CD4-positive, alpha-beta T cell treated with Interleukin-21 for 1 hour (primary cell): ENCODE measurements at regions not wholly inside any gene's neighbourhood (a gene's known extent, or its start where the extent isn't known, plus 50 kb on each side); places are given as distances from the start of the nearest gene placed in this dataset.

ENCODE experiments used
- DNase-seq: peaks from one replicate; pipeline ENCODE4 v3.0.0-alpha.2; 2020

- DNase-seq = peak; percentile 58
Measured at GRCh38 chr15:79184465-79184892, 93.9 kb upstream of the RASGRF1 start.

DNA sequence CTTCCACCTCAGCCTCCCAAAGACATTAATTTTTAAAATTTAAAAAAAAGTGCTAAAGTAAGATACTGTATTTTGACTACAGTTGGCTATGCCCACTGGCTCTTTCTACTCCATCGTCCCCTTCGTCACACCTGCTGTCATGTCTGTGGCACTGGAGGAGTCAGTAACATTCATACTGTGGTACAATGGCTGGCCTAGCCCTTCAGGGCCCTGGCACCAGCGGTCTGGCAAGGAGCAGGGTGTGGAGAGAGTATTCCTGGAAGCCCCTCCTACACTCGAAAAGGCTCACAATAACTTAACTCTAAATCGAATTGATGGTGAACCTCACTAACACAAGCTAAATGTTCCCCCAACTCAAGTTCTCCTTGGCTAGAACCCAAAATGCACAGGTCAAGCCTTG, 89.7 kb upstream of the RASGRF1 start:
- DNase-seq = no peak

DNA sequence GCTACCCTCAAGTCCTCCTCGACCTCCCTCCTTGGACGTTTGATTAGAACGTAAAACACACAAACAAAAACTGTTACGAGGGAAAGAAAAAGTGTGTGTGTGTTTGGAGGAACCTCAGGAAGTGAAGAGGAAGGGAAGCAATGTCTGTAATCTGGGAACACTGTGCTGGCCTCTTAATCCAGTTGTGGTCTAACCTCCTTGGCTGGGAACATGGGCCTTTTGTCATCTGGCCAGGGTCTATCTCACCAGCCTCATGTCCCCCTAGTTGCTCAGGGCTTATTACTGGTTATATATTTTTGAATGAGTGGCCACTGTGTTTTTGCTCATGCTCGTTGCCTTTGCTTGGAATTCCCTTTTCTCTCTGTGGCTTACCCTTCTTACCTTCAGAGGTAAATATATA, 89.0 kb upstream of the RASGRF1 start:
- no peak for DNase-seq

GRCh38 chr15:79179108-79179561, 88.6 kb upstream of the RASGRF1 start:
- no peak for DNase-seq

DNA sequence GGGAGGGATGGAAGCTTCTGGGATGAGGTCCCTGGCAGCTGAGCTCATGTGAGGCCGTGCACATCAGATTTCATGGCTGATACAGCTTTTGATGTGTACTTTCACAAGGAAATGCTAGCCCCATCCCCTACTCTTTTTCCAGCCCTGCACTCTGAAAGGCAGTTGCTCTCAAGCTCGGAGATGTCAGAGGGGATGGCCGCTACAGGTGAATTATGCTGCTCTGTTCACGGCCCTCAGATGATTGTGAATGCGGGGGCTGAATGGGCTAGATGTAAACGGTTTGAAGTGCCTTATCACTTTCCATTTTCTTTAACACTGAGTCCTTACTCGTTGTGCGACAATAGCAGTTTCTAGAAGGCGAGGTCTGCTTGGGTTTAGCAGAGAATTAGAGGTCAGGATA, 88.0 kb upstream of the RASGRF1 start:
- DNase-seq = no peak

GRCh38 chr15:79176151-79176550, 85.6 kb upstream of the RASGRF1 start:
- no peak for DNase-seq

- no peak for DNase-seq
Measured at GRCh38 chr15:79172801-79173460, 82.4 kb upstream of the RASGRF1 start.

DNA sequence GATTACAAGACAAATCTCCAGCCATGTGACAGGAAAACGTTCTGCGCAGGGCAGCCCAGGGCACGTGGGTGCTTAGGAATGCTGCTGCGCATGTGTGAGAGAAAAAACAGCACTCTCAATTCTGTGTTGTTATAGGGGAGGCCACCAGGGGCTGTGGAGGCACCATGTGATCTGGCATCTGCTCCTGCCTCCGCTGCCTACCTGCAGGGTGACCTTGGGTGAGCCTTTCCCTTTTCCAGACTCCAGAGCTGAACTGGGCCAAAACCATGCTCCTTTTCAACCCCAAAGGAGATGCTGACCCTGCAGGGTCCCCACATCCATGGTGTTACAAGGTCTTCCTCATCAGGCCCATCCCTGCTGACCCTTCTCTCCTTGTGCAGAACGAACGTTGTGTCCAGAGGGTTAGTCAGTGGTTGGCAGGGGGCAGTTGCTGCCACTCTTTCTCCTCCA, 81.5 kb upstream of the RASGRF1 start:
- DNase-seq = no peak

DNA sequence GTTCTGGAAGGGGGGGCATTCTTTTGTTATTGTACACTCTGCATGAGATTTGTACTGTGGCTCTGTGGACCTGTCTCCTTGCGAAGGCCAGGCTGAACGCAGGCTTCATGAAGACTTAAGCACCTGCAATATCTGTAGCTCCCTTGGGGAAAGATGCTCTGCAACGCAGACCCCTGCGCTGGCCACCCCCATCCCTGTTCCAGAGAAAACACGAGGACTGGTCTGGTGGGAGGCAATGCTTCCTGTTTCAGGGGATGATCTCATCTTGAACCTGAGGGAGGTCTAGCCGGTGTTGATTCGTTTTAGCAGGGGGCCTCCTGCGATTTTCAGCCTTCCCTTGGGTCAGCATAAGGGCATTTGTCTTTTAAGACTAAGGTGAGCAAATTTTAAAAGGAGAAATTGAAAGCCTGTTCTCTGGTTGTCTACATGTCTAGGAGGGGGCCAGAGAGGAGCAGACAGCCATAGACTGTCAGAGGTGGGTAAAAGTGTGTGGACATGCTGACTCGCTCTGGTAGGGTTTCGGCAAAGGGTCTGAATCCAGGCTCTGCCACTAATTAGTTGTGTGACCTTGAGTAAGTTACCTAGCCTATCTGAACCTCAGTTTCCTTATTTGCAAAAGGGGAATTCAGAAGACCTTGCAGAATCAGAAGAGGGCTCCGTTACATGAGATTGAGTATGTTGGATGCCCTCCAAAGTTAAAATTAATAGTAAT, 80.9 kb upstream of the RASGRF1 start:
- no peak for DNase-seq

DNA sequence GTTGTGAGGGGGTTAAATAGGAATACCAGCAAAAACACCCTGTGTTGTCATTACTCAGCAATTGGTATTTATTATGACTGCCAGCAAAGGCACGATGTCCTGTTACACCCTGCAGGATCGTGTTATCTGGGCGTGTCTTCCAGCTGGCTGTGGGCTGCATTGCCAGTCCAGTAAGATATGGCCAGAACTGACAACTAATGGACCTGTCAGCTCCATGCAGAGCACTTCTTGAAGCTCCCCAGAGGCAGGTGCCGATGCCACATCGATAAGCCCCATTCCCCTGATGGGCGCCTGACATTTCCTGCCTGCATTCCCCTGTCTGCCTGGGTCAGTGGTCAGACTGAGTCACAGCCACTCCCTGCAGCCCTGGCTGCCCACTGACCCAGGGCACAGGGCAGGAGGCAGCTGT, 79.7 kb upstream of the RASGRF1 start:
- no peak for DNase-seq

GRCh38 chr15:79169526-79170133, 79.0 kb upstream of the RASGRF1 start:
- no peak for DNase-seq

DNA sequence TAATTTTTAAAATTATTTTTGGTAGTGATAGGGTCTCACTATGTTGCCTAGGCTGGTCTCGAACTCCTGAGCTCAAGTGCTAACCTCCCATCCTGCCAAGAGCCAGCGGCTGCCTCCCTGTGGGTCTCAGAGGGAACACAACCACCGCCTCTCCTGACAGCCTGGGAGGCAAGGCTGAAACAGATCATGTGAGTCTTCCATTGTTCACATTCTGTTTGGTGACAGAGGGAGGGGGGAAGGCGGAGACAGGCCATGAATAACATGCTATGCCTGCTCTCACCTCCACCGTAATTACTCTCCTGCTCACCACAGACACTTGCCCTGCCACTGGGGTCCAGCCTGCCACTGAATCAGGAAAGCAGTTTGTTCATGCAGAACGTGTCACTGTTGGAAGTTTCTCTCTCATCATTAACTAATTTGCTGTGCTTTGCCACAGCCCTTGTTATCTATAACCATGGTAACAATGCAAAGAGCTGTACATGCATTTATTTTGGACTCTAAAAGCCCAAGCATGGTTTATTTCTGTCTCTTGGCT, 78.4 kb upstream of the RASGRF1 start:
- DNase-seq = no peak

DNA sequence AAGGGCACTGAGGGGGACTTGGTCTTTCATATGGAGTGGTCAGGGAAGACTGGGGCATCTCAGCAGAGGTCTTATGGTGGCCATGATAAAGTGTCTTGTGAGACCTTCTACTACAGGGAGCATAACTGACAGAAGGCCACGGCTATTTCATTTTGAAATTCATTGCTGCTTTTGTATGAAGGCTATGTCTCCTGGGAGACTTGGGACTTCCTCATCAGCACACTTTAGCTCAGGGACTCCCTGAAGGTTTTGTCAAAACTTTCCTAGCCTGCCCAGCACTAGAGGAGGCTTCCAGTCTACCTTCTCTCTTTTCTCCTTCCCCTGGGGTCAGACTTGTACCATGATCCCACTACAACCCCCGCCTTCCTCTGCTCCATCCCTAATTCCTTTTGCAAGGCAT, 77.2 kb upstream of the RASGRF1 start:
- DNase-seq = no peak

DNA sequence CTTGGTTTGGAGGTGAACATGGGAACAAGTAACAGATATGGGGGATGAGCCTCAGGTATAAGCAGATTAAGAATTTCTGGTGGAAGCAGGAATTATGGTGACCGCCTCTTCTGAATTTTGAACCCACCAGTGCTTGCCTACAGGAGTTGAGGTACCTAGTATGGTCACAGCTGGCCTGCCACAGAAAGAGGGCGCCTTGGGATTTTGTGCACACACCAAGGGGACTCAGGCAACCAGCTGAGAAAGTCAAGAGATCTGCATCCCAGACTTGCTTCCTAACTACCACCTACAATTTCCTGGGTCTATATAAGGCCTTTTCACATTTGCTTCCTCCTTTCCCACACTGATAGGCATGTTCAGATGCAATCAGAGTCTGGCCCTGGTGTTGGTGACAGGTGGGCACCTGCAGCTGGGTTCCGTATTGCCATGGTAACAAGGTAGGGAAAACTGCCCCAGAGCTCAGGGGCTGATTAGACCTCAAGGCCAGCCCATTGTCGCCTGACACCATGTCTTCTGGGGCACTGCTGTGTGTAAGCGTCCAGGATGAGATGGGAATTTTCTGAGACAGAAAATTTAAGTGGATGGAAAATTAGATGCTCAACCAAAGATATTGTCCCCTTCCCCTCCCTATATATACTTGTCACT, 75.9 kb upstream of the RASGRF1 start:
- DNase-seq = no peak

- no peak for DNase-seq
Measured at GRCh38 chr15:79164465-79164864, 73.9 kb upstream of the RASGRF1 start.

- no peak for DNase-seq
Measured at GRCh38 chr15:79164043-79164442, 73.5 kb upstream of the RASGRF1 start.

GRCh38 chr15:79163395-79163794, 72.8 kb upstream of the RASGRF1 start:
- DNase-seq = no peak

- DNase-seq = no peak
Measured at GRCh38 chr15:79161837-79162508, 71.4 kb upstream of the RASGRF1 start.

GRCh38 chr15:79160211-79160610, 69.6 kb upstream of the RASGRF1 start:
- DNase-seq = no peak

- DNase-seq = no peak
Measured at GRCh38 chr15:79157631-79158592, 67.3 kb upstream of the RASGRF1 start.

GRCh38 chr15:79156704-79157375, 66.3 kb upstream of the RASGRF1 start:
- DNase-seq = no peak
